Naive thymus-derived CD8-positive, alpha-beta T cell (primary cell): ENCODE measurements at regions not wholly inside any gene's neighbourhood (a gene's known extent, or its start where the extent isn't known, plus 50 kb on each side); places are given as distances from the start of the nearest gene placed in this dataset.

Experiments used
- ATAC-seq, 2 donors: fragments of 150-1000 bp; cut with Tn5 transposase in 1 of 2; sonication (Bioruptor Pico), chemical (Tn5 transposase) in 1 of 2; 1 replicate in 1 of 2; 2 replicates in 1 of 2; pipeline ENCODE4 v1.10.0; 2021; ENCODE audit warnings: mild to moderate bottlenecking in 2 of 2, moderate library complexity in 2 of 2
- POLR2A ChIA-PET: fragments of 350-600 bp; sonication (Branson Sonifier 250); formaldehyde crosslinking; loops from one replicate; lab custom pipeline; 2021; ENCODE audit warnings: antibody characterized with exemption; lab: Charles Lee
- DNase-seq, 10 donors: peaks; one replicate each; pipeline versions ENCODE4 v3.0.0 to v3.0.0-alpha.2; 2020 to 2022
- H3K27ac Mint-ChIP-seq, 10 donors: one replicate each; pipeline ENCODE4 v1.8.0; 2020 to 2022; ENCODE audit warnings: mild to moderate bottlenecking in 10 of 10, mixed read lengths in 10 of 10, moderate library complexity in 4 of 10, inconsistent platforms in 1 of 10
- H3K27me3 Mint-ChIP-seq, 5 donors: one replicate each; pipeline ENCODE4 v1.8.0; 2021 to 2022; ENCODE audit warnings: mixed read lengths in 5 of 5
- H3K36me3 Mint-ChIP-seq, 3 donors: one replicate each; pipeline ENCODE4 v1.8.0; 2020 to 2022; ENCODE audit warnings: mixed read lengths in 3 of 3, mild to moderate bottlenecking in 2 of 3, inconsistent platforms in 1 of 3
- H3K4me1 Mint-ChIP-seq, 4 donors: one replicate each; pipeline ENCODE4 v1.8.0; 2021 to 2022; ENCODE audit warnings: mixed read lengths in 4 of 4
- H3K4me3 Mint-ChIP-seq, 10 donors: one replicate each; pipeline ENCODE4 v1.8.0; 2020 to 2022; ENCODE audit warnings: mild to moderate bottlenecking in 10 of 10, mixed read lengths in 10 of 10, moderate library complexity in 6 of 10, inconsistent platforms in 1 of 10
- H3K9me3 Mint-ChIP-seq, 9 donors: one replicate each; pipeline ENCODE4 v1.8.0; 2020 to 2022; ENCODE audit warnings: mixed read lengths in 9 of 9, mild to moderate bottlenecking in 3 of 9, inconsistent platforms in 1 of 9, moderate library complexity in 1 of 9

- Mint-ChIP-seq H3K4me1 (peaks cover 0 to 34% (median 5%) of the 10 kb centered on the region in 4 donors), H3K27ac (no peak overlapping the region), H3K36me3 (peaks cover 0 to 6% (median 0%) of the 10 kb centered on the region in 3 donors), H3K9me3 (peaks cover 0 to 5% (median 2%) of the 10 kb centered on the region in 9 donors), H3K27me3 (peaks cover 1 to 20% (median 5%) of the 10 kb centered on the region in 5 donors), H3K4me3 (no peak overlapping the region)
- ATAC-seq = no peak
- DNase-seq = no peak
- POLR2A ChIA-PET = no interaction called here
Measured at GRCh38 chr10:62453274-62453673, 79.1 kb downstream of the ZNF365 start.

- Mint-ChIP-seq H3K27me3 (peaks cover 0 to 9% (median 4%) of the 10 kb centered on the region in 5 donors), H3K9me3 (peaks cover 0 to 5% (median 2%) of the 10 kb centered on the region in 9 donors), H3K27ac (no peak overlapping the region), H3K4me1 (peaks cover 0 to 34% (median 5%) of the 10 kb centered on the region in 4 donors), H3K36me3 (peaks cover 0 to 6% (median 0%) of the 10 kb centered on the region in 3 donors), H3K4me3 (no peak overlapping the region)
- DNase-seq (no peak), ATAC-seq (no peak)
- POLR2A ChIA-PET = no interaction called here
Measured at GRCh38 chr10:62454687-62455397, 80.7 kb downstream of the ZNF365 start.

GRCh38 chr10:62456611-62457101 lies 82.5 kb downstream of the ZNF365 start:
- Mint-ChIP-seq H3K36me3 (peaks cover 0 to 6% (median 0%) of the 10 kb centered on the region in 3 donors), H3K4me3 (no peak overlapping the region), H3K4me1 (peaks cover 0 to 26% (median 5%) of the 10 kb centered on the region in 4 donors), H3K27ac (no peak overlapping the region), H3K27me3 (peaks cover 0 to 9% (median 4%) of the 10 kb centered on the region in 5 donors), H3K9me3 (peaks cover 0 to 5% (median 2%) of the 10 kb centered on the region in 9 donors)
- DNase-seq = no peak
- POLR2A ChIA-PET = no interaction called here
- peak in 1 of 2 donors; percentile 42 for ATAC-seq

GRCh38 chr10:62457196-62457595 lies 83.0 kb downstream of the ZNF365 start:
- Mint-ChIP-seq H3K4me3 (no peak overlapping the region), H3K4me1 (peaks cover 0 to 26% (median 5%) of the 10 kb centered on the region in 4 donors), H3K27ac (no peak overlapping the region), H3K36me3 (peaks cover 0 to 6% (median 0%) of the 10 kb centered on the region in 3 donors), H3K27me3 (peaks cover 0 to 9% (median 4%) of the 10 kb centered on the region in 5 donors), H3K9me3 (peaks cover 0 to 5% (median 2%) of the 10 kb centered on the region in 9 donors)
- ATAC-seq (no peak), DNase-seq (no peak)
- POLR2A ChIA-PET = no interaction called here

GRCh38 chr10:62457598-62457997 lies 83.4 kb downstream of the ZNF365 start:
- Mint-ChIP-seq H3K27me3 (peaks cover 0 to 9% (median 4%) of the 10 kb centered on the region in 5 donors), H3K36me3 (peaks cover 0 to 6% (median 0%) of the 10 kb centered on the region in 3 donors), H3K27ac (no peak overlapping the region), H3K4me3 (peak overlapping the region in 1 of 10 donors; percentile 6), H3K4me1 (peaks cover 0 to 26% (median 6%) of the 10 kb centered on the region in 4 donors), H3K9me3 (peaks cover 0 to 5% (median 2%) of the 10 kb centered on the region in 9 donors)
- POLR2A ChIA-PET = no interaction called here
- ATAC-seq (no peak), DNase-seq (no peak)

GRCh38 chr10:62459072-62459471 lies 84.9 kb downstream of the ZNF365 start:
- Mint-ChIP-seq H3K4me1 (peaks cover 0 to 26% (median 6%) of the 10 kb centered on the region in 4 donors), H3K27ac (no peak overlapping the region), H3K27me3 (peaks cover 0 to 9% (median 0%) of the 10 kb centered on the region in 5 donors), H3K9me3 (peaks cover 0 to 2% (median 0%) of the 10 kb centered on the region in 9 donors), H3K4me3 (no peak overlapping the region), H3K36me3 (no peaks in the 10 kb centered on the region)
- no peak for DNase-seq
- POLR2A ChIA-PET = no interaction called here
- no peak for ATAC-seq

GRCh38 chr10:62459500-62459899 lies 85.3 kb downstream of the ZNF365 start:
- peaks cover 0 to 1% (median 0%) of the 10 kb centered on the region in 3 donors for H3K36me3 Mint-ChIP-seq
- no peak for DNase-seq
- H3K4me3 Mint-ChIP-seq = no peak overlapping the region
- H3K4me1 Mint-ChIP-seq = peaks cover 0 to 26% (median 6%) of the 10 kb centered on the region in 4 donors
- POLR2A ChIA-PET = no interaction called here
- H3K27me3 Mint-ChIP-seq = peaks cover 0 to 7% (median 0%) of the 10 kb centered on the region in 5 donors
- H3K9me3 Mint-ChIP-seq = peaks cover 0 to 3% (median 0%) of the 10 kb centered on the region in 9 donors
- no peak overlapping the region for H3K27ac Mint-ChIP-seq
- no peak for ATAC-seq

- H3K9me3 Mint-ChIP-seq = peaks cover 0 to 4% (median 0%) of the 10 kb centered on the region in 9 donors
- H3K4me3 Mint-ChIP-seq = no peak overlapping the region
- POLR2A ChIA-PET = no interaction called here
- H3K4me1 Mint-ChIP-seq = peaks cover 0 to 23% (median 6%) of the 10 kb centered on the region in 4 donors
- peaks cover 0 to 3% (median 0%) of the 10 kb centered on the region in 3 donors for H3K36me3 Mint-ChIP-seq
- H3K27me3 Mint-ChIP-seq = no peaks in the 10 kb centered on the region
- DNase-seq = no peak
- no peak for ATAC-seq
- H3K27ac Mint-ChIP-seq = no peak overlapping the region
Measured at GRCh38 chr10:62460393-62460792, 86.2 kb downstream of the ZNF365 start.

- ATAC-seq (no peak), DNase-seq (no peak)
- POLR2A ChIA-PET = no interaction called here
- peaks cover 0 to 22% (median 6%) of the 10 kb centered on the region in 4 donors for H3K4me1 Mint-ChIP-seq
- peaks cover 0 to 3% (median 0%) of the 10 kb centered on the region in 3 donors for H3K36me3 Mint-ChIP-seq
- peaks cover 0 to 4% (median 0%) of the 10 kb centered on the region in 9 donors for H3K9me3 Mint-ChIP-seq
- H3K27ac Mint-ChIP-seq = no peak overlapping the region
- no peak overlapping the region for H3K4me3 Mint-ChIP-seq
- H3K27me3 Mint-ChIP-seq = no peaks in the 10 kb centered on the region
Measured at GRCh38 chr10:62461120-62461519, 87.0 kb downstream of the ZNF365 start.

GRCh38 chr10:62462461-62462860 lies 88.3 kb downstream of the ZNF365 start:
- Mint-ChIP-seq H3K27ac (no peak overlapping the region), H3K36me3 (peaks cover 0 to 3% (median 0%) of the 10 kb centered on the region in 3 donors), H3K4me3 (no peak overlapping the region), H3K4me1 (peaks cover 0 to 9% (median 4%) of the 10 kb centered on the region in 4 donors), H3K27me3 (peaks cover 0 to 3% (median 0%) of the 10 kb centered on the region in 5 donors), H3K9me3 (peaks cover 0 to 6% (median 0%) of the 10 kb centered on the region in 9 donors)
- POLR2A ChIA-PET = no interaction called here
- DNase-seq = no peak
- ATAC-seq = no peak

- H3K27me3 Mint-ChIP-seq = peaks cover 0 to 4% (median 0%) of the 10 kb centered on the region in 5 donors
- POLR2A ChIA-PET = interaction anchor here (0.6 kb wide), 1 partner anchor 561 kb away, joined by 3 read pairs; no protein-coding TSS in a partner anchor
- peaks cover 0 to 2% (median 0%) of the 10 kb centered on the region in 4 donors for H3K4me1 Mint-ChIP-seq
- H3K4me3 Mint-ChIP-seq = no peak overlapping the region
- peaks cover 0 to 3% (median 0%) of the 10 kb centered on the region in 3 donors for H3K36me3 Mint-ChIP-seq
- H3K27ac Mint-ChIP-seq = no peak overlapping the region
- peaks cover 0 to 6% (median 0%) of the 10 kb centered on the region in 9 donors for H3K9me3 Mint-ChIP-seq
- DNase-seq (no peak), ATAC-seq (no peak)
Measured at GRCh38 chr10:62463364-62463763, 89.2 kb downstream of the ZNF365 start.

- H3K4me1 Mint-ChIP-seq = peaks cover 0 to 2% (median 0%) of the 10 kb centered on the region in 4 donors
Measured at GRCh38 chr10:62464308-62464707, 90.1 kb downstream of the ZNF365 start.

GRCh38 chr10:62466590-62466989 lies 92.4 kb downstream of the ZNF365 start:
- ATAC-seq = no peak
- no peak overlapping the region for H3K27ac Mint-ChIP-seq

More at GRCh38 chr10:62464308-62464707, 90.1 kb downstream of the ZNF365 start:
- Mint-ChIP-seq H3K36me3 (peaks cover 0 to 3% (median 0%) of the 10 kb centered on the region in 3 donors), H3K9me3 (peaks cover 0 to 6% (median 0%) of the 10 kb centered on the region in 9 donors), H3K4me3 (no peak overlapping the region), H3K27ac (no peak overlapping the region), H3K27me3 (peaks cover 0 to 4% (median 0%) of the 10 kb centered on the region in 5 donors)
- ATAC-seq (no peak), DNase-seq (no peak)
- POLR2A ChIA-PET = no interaction called here

More at GRCh38 chr10:62466590-62466989, 92.4 kb downstream of the ZNF365 start:
- Mint-ChIP-seq H3K9me3 (peaks cover 0 to 6% (median 0%) of the 10 kb centered on the region in 9 donors), H3K36me3 (peaks cover 0 to 3% (median 0%) of the 10 kb centered on the region in 3 donors), H3K4me1 (peaks cover 0 to 2% (median 0%) of the 10 kb centered on the region in 4 donors), H3K27me3 (peaks cover 0 to 4% (median 0%) of the 10 kb centered on the region in 5 donors), H3K4me3 (no peak overlapping the region)
- DNase-seq = no peak
- POLR2A ChIA-PET = no interaction called here
